ENCODE measurements at regions not wholly inside any gene's neighbourhood (a gene's known extent, or its start where the extent isn't known, plus 50 kb on each side); places are given as distances from the start of the nearest gene placed in this dataset.

DNA sequence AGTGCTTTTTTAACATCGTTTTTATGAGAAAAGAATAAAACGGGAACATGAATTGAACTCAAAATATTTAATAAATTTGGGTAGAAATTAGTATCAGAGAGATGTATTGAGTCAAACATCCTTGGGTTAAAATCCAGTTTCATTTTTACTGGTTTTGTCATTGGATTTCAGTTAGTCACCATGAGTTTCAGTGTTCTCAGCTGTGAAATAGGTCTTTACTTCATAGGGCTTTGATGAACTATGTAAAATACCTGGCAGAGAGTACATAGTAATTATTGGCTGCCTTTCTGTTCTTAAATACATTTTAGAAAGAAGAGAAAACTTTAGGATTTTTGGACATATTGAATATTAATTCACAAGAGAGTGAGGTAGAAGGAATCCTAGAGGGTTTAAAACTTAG is 105.8 kb downstream of the TANC2 start:
- no peak overlapping the region for H3K4me2 ChIP-seq (ENCODE audit: low read length)
- no peak overlapping the region for H2AFZ ChIP-seq
- no peak for TF ChIP-seq CTCF (IDR thresholded peaks at IDR 0.05)
- no peaks in the 10 kb centered on the region for H3K4me1 ChIP-seq
- H3K36me3 ChIP-seq (ENCODE audit: control insufficient read depth, insufficient read depth, low read length) = no peaks in the 10 kb centered on the region
- no peak overlapping the region for H3K4me3 ChIP-seq (ENCODE audit: low read depth, low read length)
- no peak overlapping the region for H3K9ac ChIP-seq
- no peaks in the 10 kb centered on the region for H3K9me3 ChIP-seq (ENCODE audit: control insufficient read depth, low read length)
- H3K27me3 ChIP-seq (ENCODE audit: control insufficient read depth, insufficient read depth, low read length) = no peaks in the 10 kb centered on the region
- H3K27ac ChIP-seq = no peak overlapping the region
- no peaks in the 10 kb centered on the region for H3K79me2 ChIP-seq

GRCh38 chr17:63075969-63076368 is 109.9 kb downstream of the TANC2 start:
- H3K9ac ChIP-seq = no peak overlapping the region
- no peak overlapping the region for H3K4me2 ChIP-seq (ENCODE audit: low read length)
- no peaks in the 10 kb centered on the region for H3K4me1 ChIP-seq
- H3K9me3 ChIP-seq (ENCODE audit: control insufficient read depth, low read length) = no peaks in the 10 kb centered on the region
- TF ChIP-seq CTCF (IDR thresholded peaks at IDR 0.05) = no peak
- no peak overlapping the region for H3K4me3 ChIP-seq (ENCODE audit: low read depth, low read length)
- no peaks in the 10 kb centered on the region for H3K27me3 ChIP-seq (ENCODE audit: control insufficient read depth, insufficient read depth, low read length)
- H2AFZ ChIP-seq = no peak overlapping the region
- no peaks in the 10 kb centered on the region for H3K36me3 ChIP-seq (ENCODE audit: control insufficient read depth, insufficient read depth, low read length)
- H3K79me2 ChIP-seq = peaks cover 4% of the 10 kb centered on the region
- H3K27ac ChIP-seq = no peak overlapping the region

DNA sequence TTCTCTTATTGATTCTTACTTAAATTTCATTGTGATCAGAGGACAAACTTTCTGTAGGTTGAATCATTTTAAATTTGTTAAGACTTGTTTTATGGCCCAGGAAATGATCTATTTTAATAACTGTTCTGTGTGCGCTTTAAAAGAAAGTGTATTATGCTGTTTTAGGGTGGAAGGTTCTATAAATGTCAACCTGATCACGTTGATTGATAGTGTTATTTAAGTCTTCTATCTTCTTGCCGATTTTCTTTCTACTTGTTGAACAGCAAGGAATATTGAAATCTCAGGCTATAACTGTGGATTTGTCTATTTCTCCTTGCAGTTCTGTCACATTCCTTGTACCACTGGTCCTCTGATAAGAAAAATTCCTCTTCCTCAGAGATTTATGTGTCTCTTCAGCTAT is 112.7 kb downstream of the TANC2 start:
- no peaks in the 10 kb centered on the region for H3K36me3 ChIP-seq (ENCODE audit: control insufficient read depth, insufficient read depth, low read length)
- H3K27ac ChIP-seq = no peak overlapping the region
- TF ChIP-seq CTCF (IDR thresholded peaks at IDR 0.05) = no peak
- no peaks in the 10 kb centered on the region for H3K27me3 ChIP-seq (ENCODE audit: control insufficient read depth, insufficient read depth, low read length)
- no peak overlapping the region for H3K4me3 ChIP-seq (ENCODE audit: low read depth, low read length)
- H3K4me1 ChIP-seq = peaks cover 3% of the 10 kb centered on the region
- H3K9ac ChIP-seq = no peak overlapping the region
- no peaks in the 10 kb centered on the region for H3K9me3 ChIP-seq (ENCODE audit: control insufficient read depth, low read length)
- H2AFZ ChIP-seq = no peak overlapping the region
- no peak overlapping the region for H3K4me2 ChIP-seq (ENCODE audit: low read length)
- H3K79me2 ChIP-seq = peaks cover 6% of the 10 kb centered on the region

- no peak overlapping the region for H3K27ac ChIP-seq
- H3K79me2 ChIP-seq = peaks cover 18% of the 10 kb centered on the region
- no peaks in the 10 kb centered on the region for H3K36me3 ChIP-seq (ENCODE audit: control insufficient read depth, insufficient read depth, low read length)
- no peaks in the 10 kb centered on the region for H3K27me3 ChIP-seq (ENCODE audit: control insufficient read depth, insufficient read depth, low read length)
- H3K4me1 ChIP-seq = peaks cover 3% of the 10 kb centered on the region
- H3K9me3 ChIP-seq (ENCODE audit: control insufficient read depth, low read length) = no peaks in the 10 kb centered on the region
- no peak overlapping the region for H2AFZ ChIP-seq
- H3K4me3 ChIP-seq (ENCODE audit: low read depth, low read length) = no peak overlapping the region
- TF ChIP-seq CTCF (IDR thresholded peaks at IDR 0.05) = peak; percentile 35
- no peak overlapping the region for H3K9ac ChIP-seq
- no peak overlapping the region for H3K4me2 ChIP-seq (ENCODE audit: low read length)
Observed at GRCh38 chr17:63082273-63082861, 116.3 kb downstream of the TANC2 start.

- no peak for TF ChIP-seq CTCF (IDR thresholded peaks at IDR 0.05)
Observed at GRCh38 chr17:63082952-63083351, 116.9 kb downstream of the TANC2 start.

More at GRCh38 chr17:63082952-63083351, 116.9 kb downstream of the TANC2 start:
- Histone ChIP-seq H2AFZ (no peak overlapping the region), H3K27me3 (ENCODE audit: control insufficient read depth, insufficient read depth, low read length) (no peaks in the 10 kb centered on the region), H3K79me2 (peaks cover 18% of the 10 kb centered on the region), H3K4me1 (peaks cover 3% of the 10 kb centered on the region), H3K4me2 (ENCODE audit: low read length) (no peak overlapping the region), H3K4me3 (ENCODE audit: low read depth, low read length) (no peak overlapping the region), H3K9ac (no peak overlapping the region), H3K36me3 (ENCODE audit: control insufficient read depth, insufficient read depth, low read length) (no peaks in the 10 kb centered on the region), H3K9me3 (ENCODE audit: control insufficient read depth, low read length) (no peaks in the 10 kb centered on the region), H3K27ac (no peak overlapping the region)
